ENCODE measurements at regions not wholly inside any gene's neighbourhood (a gene's known extent, or its start where the extent isn't known, plus 50 kb on each side); places are given as distances from the start of the nearest gene placed in this dataset.

DNA sequence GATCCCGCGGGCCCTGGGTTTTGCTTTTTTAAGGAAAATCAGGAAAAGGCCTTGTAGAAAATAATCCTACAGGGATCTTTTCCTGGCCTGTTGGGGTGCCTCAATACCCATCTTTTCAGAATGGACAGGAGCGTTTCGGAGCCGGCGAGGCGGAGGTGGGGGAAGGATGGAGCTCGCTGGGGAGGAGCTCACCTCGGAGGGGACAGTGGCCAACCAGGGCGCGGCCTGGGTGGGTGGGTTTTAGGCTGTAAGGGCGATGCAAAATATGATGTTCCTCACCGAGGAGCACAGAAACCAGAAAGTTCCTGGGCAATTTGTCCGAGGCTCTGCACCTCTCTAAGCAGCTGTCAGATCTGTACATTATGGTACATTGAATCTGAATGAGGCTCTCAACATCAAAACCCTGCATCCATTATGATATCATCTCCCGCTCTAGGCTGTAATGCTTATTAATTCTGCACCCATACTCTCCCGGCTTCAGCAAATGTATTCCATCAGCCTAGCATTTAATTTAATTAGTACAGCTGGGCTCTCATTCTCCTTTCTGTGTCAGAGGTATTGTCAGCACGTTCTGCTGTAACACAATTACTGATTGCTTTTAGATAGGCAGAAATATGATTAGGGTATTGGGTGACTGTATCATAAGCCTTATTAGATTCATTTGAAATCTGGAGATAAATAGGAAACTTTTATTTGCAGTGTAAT is 90.3 kb upstream of the SOX1 start:
- Histone ChIP-seq H3K4me1 (no peaks in the 10 kb centered on the region), H3K36me3 (no peaks in the 10 kb centered on the region), H3K27me3 (no peaks in the 10 kb centered on the region), H3K9me3 (no peaks in the 10 kb centered on the region), H3K4me3 (no peak overlapping the region), H3K27ac (no peak overlapping the region)
- DNase-seq, result no peak
- TF ChIP-seq, protein P1, sequence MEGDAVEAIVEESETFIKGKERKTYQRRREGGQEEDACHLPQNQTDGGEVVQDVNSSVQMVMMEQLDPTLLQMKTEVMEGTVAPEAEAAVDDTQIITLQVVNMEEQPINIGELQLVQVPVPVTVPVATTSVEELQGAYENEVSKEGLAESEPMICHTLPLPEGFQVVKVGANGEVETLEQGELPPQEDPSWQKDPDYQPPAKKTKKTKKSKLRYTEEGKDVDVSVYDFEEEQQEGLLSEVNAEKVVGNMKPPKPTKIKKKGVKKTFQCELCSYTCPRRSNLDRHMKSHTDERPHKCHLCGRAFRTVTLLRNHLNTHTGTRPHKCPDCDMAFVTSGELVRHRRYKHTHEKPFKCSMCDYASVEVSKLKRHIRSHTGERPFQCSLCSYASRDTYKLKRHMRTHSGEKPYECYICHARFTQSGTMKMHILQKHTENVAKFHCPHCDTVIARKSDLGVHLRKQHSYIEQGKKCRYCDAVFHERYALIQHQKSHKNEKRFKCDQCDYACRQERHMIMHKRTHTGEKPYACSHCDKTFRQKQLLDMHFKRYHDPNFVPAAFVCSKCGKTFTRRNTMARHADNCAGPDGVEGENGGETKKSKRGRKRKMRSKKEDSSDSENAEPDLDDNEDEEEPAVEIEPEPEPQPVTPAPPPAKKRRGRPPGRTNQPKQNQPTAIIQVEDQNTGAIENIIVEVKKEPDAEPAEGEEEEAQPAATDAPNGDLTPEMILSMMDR (IDR thresholded peaks at IDR 0.05), result no peak
- no peak for TF ChIP-seq POLR2A (IDR thresholded peaks at IDR 0.05)
- intact Hi-C loops (cut with DNase I), result no loop called here
- no peak for ATAC-seq
- WGBS (ENCODE audit: insufficient coverage, low coverage, low lambda C conversion rate, missing lambda C conversion rate), result 76% methylated on average over 6 of the region's 17 CpGs

DNA sequence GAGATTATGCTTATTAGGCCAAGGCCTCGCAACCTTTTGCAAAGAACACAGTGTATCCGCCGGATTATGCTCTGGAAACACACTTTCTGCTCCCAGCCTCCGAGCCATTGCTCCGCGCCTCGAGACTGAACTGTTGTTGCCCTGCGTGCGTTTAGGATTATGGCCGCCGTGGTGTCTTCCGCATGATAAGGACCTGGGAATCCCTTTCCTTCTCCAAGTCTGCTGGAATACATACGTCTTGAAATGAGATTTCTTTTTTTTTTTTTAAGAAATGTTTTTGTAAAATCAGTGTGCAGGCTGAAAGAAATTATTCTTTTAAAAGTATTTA is 89.8 kb upstream of the SOX1 start:
- Histone ChIP-seq H3K27ac (no peak overlapping the region), H3K36me3 (no peaks in the 10 kb centered on the region), H3K4me1 (no peaks in the 10 kb centered on the region), H3K9me3 (no peaks in the 10 kb centered on the region), H3K4me3 (no peak overlapping the region), H3K27me3 (no peaks in the 10 kb centered on the region)
- ATAC-seq (no peak), DNase-seq (no peak)
- intact Hi-C loops (cut with DNase I), result no loop called here
- TF ChIP-seq, protein P1 (IDR thresholded peaks at IDR 0.05), result no peak
- no peak for TF ChIP-seq POLR2A (IDR thresholded peaks at IDR 0.05)
- WGBS (ENCODE audit: insufficient coverage, low coverage, low lambda C conversion rate, missing lambda C conversion rate), result 83% methylated on average over 12 of the region's 13 CpGs

DNA sequence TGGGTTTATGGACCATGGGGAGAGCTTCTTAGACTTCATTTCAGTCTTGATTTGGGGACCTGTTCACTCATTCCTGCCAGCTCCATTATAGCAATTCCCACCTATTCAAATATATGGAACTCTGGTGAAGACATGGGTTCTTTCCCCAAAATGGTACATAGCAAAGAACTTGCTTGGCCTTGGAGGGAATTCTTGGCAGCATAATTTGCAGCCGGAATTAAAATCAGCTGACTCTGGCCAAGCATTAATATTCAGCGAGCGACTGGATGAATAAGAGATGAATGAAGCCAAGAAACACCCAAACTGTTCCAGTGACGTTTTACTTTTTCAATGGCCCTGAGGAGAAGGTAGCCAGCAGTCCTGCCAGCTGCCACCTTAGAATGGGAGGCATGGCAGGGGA is 88.4 kb upstream of the SOX1 start:
- no peaks in the 10 kb centered on the region for H3K4me1 ChIP-seq
- intact Hi-C loops (cut with DNase I), result no loop called here
- DNase-seq, result no peak
- no peaks in the 10 kb centered on the region for H3K27me3 ChIP-seq
- no peak for ATAC-seq
- WGBS (ENCODE audit: insufficient coverage, low coverage, low lambda C conversion rate, missing lambda C conversion rate), result 61% methylated on average over 4 of the region's 4 CpGs
- no peak for TF ChIP-seq POLR2A (IDR thresholded peaks at IDR 0.05)
- TF ChIP-seq, protein P1 (IDR thresholded peaks at IDR 0.05), result no peak
- no peaks in the 10 kb centered on the region for H3K9me3 ChIP-seq
- no peak overlapping the region for H3K27ac ChIP-seq
- H3K36me3 ChIP-seq, result no peaks in the 10 kb centered on the region
- no peak overlapping the region for H3K4me3 ChIP-seq

DNA sequence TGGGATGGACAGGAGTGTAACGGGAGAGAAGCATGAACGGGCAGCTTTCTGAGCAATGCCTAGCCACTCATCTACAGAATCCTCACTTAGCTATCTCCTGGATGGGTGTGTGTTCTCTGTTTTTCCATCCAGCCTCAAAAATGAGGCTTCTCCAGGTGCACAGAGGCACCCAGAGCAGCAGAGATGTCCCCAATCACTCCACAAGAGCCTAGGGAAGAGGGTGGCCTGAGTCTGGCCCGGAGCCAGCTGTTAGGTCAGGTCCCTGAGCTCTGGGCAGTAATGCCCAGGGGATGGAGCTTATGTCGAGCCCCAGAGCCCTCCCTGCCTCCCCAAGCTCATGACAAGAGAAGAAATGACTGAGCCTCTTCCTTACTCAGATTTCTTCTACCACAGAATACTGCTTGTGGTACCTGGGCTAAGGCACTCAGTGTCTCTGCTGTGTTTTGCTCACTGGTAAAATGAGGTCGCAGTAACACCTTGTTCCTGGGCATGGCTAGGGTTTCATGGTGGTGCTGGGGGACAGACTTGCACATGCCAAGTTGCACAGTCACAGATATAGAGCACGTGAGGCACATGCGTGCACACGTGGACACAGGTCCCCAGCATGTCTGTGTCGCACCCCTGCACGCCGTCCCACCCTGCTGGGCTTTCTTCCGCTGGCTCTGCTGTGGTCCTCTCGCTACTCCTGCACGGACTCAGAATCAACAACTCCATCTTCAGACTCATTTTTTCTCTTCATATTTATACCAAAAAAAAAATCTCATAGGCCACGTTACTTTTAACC is 86.6 kb upstream of the SOX1 start:
- no peak for ATAC-seq
- Histone ChIP-seq H3K27me3 (no peaks in the 10 kb centered on the region), H3K9me3 (no peaks in the 10 kb centered on the region), H3K27ac (no peak overlapping the region), H3K4me1 (no peaks in the 10 kb centered on the region), H3K4me3 (no peak overlapping the region), H3K36me3 (no peaks in the 10 kb centered on the region)
- intact Hi-C loops (cut with DNase I), result no loop called here
- no peak for DNase-seq
- 52% methylated on average over 6 of the region's 15 CpGs for WGBS (ENCODE audit: insufficient coverage, low coverage, low lambda C conversion rate, missing lambda C conversion rate)
- TF ChIP-seq, protein P1 (IDR thresholded peaks at IDR 0.05), result no peak
- TF ChIP-seq POLR2A (IDR thresholded peaks at IDR 0.05), result no peak
